Endometrium (tissue), 2 donors: ENCODE measurements at regions not wholly inside any gene's neighbourhood (a gene's known extent, or its start where the extent isn't known, plus 50 kb on each side); places are given as distances from the start of the nearest gene placed in this dataset.

Source experiments
- FAIRE-seq: peaks from 2 replicates; lab custom pipeline; 2012; peaks lifted over from hg19 to GRCh38; lab: Jason Lieb, UNC
- donor health status: control.
- donor health status: control.

- FAIRE-seq = no peak
Measured at GRCh38 chr11:104432526-104432925, 268.6 kb upstream of the PDGFD start.

DNA sequence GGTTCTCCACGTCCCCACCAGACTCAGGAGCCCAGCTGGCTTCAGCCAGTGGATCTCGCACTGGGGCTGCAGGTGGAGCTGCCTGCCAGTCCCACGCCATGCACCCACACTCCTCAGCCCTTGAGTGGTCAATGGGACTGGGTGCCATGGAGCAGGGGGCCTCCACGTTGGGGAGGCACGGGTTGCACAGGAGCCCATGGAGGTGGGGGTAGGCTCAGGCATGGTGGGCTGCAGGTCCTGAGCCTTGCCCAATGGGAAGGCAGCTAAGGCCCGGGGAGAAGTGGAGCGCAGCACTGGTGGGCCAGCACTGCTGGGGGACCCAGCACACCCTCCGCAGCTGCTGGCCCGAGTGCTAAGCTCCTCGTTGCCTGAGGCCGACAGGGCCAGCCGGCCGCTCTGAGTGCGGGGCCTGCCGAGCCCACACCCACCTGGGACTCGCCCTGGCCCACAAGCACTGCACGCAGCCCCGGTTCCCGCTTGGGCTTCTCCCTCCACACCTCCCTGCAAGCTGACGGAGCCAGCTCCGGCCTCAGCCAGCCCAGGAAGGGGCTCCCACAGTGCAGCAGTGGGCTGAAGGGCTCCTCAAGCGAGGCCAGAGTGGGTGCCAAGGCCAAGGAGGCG, 258.5 kb upstream of the PDGFD start:
- no peak for FAIRE-seq

GRCh38 chr11:104410336-104410735, 246.4 kb upstream of the PDGFD start:
- FAIRE-seq = no peak

DNA sequence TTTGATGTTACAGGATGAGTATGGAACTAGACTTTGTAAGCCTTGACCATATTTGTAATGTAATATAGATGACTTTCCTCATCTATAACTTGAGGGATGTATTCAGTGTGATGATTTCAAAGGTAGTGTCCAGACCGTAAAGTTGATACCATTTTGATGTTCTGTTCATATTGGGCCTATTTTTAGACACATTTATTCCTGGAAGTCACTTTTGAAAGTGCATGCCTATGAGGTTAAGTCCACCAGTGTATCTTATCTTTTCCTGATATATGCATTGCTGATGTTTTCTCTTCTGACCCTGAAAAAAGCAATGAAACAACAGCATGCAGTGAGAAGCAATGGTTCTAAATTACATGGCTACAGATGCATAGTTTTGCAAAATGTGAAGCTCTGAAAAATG, 244.7 kb upstream of the PDGFD start:
- no peak for FAIRE-seq

- no peak for FAIRE-seq
Measured at GRCh38 chr11:104405277-104405676, 241.3 kb upstream of the PDGFD start.

- no peak for FAIRE-seq
Measured at GRCh38 chr11:104404231-104405175, 240.6 kb upstream of the PDGFD start.

DNA sequence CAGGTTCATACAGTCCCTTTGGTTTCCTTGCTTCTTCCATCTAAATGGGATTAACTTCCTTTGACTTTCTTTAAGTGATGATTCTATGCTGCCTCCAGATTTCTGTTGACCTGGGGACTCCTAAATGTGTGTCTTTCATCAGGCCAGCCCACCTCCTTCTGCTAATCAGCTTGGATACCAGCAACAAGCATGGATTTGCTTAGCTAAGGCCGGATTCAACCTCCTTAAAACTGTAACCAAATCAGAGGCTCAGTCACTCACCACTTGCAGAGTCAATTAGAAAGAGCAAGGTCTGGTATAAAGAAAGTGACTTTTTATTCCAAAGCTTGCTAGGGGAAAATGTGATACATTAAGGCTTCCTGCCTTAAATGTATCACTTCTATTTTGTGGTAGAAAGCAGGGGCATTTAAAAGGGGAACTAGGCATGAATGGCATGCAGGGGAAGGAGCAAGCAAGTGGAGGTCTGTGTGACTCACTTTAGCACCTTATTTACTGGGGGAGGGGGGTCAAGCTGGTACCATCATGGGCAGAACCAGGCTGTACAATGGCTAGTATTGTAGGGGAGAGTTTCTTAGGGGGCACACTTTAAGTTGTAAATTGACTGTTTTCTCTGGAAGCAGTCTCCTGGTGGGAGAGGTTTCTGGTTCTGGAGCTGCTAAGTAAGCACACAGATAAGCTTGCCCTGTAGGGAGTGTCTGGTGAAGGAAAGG, 239.0 kb upstream of the PDGFD start:
- FAIRE-seq = no peak

DNA sequence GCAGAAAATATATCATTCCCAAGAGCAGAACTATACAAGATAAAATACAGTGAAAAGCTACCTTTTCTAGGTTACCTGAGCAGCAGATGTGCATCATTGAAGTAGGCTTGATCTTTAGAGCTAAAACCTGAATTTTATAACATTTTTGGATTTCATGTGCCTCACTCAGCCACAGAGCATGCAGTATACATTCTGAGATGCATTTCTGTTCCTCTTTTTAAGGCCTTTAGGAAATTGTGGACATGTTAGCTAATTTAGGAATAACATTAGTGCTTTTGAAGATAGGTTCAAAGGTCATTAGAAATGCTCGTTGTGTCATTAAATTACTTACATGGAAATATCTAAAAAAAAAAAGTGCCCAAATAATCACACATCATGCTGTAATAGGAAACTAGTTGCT, 230.6 kb upstream of the PDGFD start:
- FAIRE-seq = no peak

DNA sequence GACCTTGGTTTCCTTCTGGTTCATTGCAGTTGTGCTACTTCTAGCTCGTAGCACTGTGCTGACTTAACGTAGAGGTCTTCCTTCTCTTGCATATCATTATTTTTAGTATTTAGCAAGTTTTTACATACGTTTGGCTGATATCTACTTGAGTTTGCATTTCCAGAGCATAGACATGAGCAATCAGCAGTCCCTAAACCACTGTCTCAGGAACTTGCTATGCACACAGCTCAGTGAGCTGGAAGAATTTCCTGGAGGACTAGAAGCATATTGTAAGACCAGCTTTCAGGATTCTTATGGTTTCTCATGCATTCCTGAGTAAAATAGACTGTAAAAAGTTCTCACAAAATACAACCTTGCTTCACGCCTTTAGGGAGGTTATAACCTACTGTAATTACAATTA, 226.7 kb upstream of the PDGFD start:
- no peak for FAIRE-seq

DNA sequence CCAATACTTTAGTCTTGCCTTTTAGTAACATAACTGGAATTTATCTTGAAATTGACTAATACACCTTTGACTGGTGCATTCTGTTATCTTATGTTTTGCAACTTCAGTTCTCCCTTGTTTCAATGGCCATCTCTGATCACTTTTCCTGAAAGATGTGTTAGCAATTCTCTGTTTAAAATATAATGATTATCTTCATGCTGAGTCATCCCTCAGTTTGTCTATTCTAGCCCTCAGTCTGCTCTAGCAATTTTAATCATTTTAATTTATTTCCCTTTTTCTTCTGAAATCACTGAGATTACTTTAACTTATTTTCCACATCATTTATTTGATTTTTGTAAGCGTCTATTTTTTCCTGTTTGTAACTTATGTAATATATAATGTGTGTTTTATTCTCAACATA, 221.9 kb upstream of the PDGFD start:
- FAIRE-seq = no peak

DNA sequence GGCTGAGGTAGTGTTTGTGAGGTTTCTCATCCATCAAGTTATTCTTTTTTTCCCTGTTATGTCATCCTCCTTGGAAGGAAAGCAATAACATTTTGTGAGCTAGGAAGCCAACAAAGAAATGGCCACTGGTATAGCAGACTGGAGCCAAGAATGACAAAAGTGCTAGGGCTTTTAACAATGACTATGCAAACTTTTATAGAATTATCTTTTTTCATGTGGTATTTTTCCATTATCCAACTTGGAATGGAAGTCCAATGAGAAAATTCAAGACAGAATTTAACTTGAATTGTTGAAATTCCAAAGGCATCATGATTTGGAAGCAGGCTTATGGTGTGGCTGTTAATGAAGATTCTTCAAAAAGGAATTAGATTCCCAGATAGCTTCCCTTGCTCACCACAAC, 216.4 kb upstream of the PDGFD start:
- FAIRE-seq = no peak

DNA sequence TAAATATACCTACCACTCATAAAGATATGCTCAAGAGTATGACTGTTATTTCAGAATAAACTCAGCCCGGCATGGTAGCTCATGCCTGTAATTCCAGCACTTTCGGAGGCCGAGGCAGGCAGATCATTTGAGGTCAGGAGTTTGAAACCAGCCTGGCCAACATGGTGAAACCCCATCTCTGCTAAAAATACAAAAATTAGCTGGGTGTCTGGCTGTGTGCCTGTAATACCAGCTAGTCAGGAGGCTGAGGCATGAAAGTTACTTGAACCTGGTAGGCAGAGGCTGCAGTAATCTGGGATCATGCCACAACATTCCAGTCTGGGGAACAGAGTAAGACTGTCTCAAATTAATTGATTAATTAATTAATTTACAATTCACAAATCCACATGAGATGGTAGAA, 208.2 kb upstream of the PDGFD start:
- FAIRE-seq = no peak

- no peak for FAIRE-seq
Measured at GRCh38 chr11:104370478-104370877, 206.5 kb upstream of the PDGFD start.

DNA sequence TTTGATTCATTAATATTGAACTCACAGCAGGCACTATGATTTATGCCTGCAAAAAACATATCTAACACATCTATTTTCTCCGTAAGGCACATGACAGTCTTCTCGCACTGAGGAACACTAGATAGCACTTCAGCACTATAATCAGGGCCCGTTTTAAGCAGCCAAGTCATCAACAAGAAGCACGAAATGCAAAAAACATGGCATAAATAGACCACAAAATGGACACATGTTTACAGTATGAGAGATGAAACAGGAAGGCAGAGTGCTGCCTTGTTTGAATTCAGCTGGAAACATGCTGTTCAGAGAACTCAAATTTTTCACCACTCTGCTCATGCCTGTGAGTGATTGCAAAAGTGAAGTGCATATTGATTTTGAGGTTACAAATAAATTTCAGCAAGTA, 205.8 kb upstream of the PDGFD start:
- no peak for FAIRE-seq

GRCh38 chr11:104366321-104366734, 202.4 kb upstream of the PDGFD start:
- FAIRE-seq = no peak

DNA sequence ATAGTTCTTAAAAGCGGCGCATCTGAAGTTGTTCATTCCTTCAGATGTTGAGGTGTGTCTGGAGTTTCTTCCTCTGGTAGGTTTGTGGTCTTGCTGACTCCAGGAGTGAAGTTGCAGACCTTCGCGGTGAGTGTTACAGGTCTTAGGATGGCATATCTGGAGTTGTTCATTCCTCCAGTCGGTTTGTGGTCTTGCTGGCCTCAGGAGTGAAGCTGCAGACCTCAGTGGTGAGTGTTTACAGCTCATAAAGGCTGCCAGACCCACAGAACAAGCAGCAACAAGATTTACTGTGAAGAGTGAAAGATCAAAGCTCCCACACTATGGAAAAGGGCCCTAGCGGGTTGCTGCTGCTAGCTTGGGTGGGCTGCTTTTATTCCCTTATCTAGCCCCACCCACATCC, 201.7 kb upstream of the PDGFD start:
- FAIRE-seq = no peak

- no peak for FAIRE-seq
Measured at GRCh38 chr11:104361975-104362374, 198.0 kb upstream of the PDGFD start.

DNA sequence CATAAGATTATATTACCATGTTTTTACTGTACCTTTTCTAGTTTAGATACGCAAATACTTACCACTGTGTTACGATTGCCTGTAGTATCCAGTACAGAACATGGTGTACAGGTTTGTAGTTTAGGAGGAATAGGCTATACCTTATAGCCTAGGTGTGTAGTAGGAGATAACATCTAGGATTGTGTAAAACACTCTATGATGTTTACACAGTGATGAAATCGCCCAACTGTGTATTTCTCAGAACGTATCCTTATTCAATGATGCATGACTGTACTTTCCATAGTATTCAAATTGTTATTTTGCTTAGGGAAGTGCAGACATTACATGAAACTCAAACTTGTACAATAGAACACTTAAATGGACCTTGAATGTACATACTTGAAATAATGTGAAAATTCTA, 188.1 kb upstream of the PDGFD start:
- no peak for FAIRE-seq

DNA sequence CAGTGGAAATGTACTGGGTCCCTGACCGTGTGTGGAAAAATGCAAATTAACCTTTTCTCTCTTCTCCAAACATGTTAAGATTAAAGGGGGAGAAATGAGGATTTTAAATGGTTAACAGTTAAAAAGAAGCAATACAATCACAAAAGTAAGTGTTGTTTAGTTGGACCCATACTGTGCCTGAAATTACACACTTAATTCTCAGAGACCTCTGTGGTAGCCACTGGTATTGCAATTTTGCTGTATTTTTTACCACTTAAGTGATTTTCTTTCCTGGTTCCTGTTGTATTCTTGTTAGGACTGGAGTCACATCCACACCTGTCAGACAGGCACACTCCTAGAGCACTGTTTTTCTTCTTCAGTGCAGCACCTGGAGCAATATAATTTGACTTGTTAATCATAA, 179.6 kb upstream of the PDGFD start:
- FAIRE-seq = no peak

DNA sequence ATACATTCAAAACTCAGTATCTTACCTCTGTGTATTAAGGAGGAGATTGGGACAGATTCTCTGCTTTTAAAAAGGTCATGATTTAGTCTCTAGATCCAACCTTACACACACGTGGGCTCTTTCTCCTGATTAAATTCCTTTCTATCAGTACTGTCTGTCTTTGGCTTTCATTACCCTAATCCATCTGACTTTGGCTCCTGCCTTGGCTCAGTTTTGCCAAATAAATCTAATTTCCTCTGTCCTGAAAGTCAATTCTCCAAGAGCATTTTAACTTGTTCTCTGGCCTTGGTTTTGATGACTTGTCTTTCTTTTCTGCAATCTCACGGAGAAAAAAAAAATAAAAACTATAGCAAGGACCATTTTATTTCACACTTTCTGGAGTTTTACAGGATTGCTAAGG, 176.6 kb upstream of the PDGFD start:
- FAIRE-seq = no peak

DNA sequence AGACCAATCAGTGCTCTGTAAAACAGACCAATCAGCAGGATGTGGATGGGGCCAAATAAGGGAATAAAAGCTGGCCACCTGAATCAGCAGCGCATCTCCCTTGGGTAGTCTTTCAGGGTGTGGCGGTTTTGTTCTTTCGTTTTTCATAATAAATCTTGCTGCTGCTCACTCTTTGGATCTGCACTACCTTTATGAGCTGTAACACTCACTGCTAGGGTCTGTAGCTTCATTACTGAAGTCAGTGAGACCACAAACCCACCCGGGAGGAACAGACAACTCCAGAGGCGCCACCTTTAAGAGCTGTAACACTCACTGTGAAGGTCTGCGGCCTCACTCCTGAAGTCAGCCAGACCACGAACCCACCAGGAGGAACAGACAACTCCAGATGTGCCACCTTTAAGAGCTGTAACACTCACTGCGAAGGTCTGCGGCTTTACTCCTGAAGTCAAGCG, 175.5 kb upstream of the PDGFD start:
- FAIRE-seq = no peak

DNA sequence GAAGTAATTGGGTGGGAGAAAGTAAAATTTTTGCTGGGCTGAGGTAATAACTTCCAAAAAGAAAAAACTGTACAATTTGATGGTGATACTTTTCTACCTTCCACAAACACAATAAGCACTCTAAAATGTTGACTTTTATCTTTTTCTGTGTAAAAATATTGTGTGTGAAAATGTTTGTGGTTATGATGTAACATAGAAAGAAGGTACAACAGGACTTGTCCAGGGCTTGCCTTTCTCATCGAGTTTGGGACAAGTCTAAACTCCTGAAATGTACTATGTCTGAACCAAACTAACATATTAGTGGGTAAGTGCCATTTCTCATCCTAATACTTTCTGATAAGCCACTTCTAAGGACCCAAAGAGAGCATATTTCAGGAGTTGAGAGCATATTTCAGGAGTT, 174.2 kb upstream of the PDGFD start:
- FAIRE-seq = no peak

DNA sequence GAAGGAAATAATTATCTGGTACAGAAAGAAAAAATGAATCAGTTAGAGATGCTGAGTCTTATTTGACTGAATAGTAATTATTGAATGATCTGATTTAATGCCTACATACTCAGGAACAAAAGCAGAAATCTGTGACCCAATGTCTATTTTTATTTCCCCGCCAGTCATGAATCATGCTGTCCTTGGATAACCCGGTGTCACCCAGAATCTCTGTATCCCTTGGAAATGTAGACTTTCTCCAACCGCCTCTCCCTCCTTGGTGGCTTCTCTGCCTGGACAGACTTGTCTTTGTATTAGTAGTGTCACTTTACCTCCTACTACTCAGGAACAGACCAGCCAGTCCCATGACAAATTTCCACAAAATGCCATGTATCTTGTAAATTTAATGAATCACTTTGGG, 173.3 kb upstream of the PDGFD start:
- FAIRE-seq = no peak
